HG03469 (cell line): ENCODE measurements at regions not wholly inside any gene's neighbourhood (a gene's known extent, or its start where the extent isn't known, plus 50 kb on each side); places are given as distances from the start of the nearest gene placed in this dataset.
"Not testable (repeated sequence)": the region's sequence is repeated elsewhere in the genome, so short reads cannot be mapped to it uniquely, and the experiment has no call there.

ENCODE experiments used
- ATAC-seq: cut with Tn5 transposase; IDR thresholded peaks from one replicate; pipeline ENCODE4 v1.9.1; 2021; ENCODE audit warnings: mild to moderate bottlenecking, moderate library complexity, moderate number of reproducible peaks; ENCODE audit not compliant: unreplicated experiment

- ATAC-seq: no peak
These were observed 164.4 kb upstream of the POF1B start for GRCh38 chrX:85543866-85544265.

DNA sequence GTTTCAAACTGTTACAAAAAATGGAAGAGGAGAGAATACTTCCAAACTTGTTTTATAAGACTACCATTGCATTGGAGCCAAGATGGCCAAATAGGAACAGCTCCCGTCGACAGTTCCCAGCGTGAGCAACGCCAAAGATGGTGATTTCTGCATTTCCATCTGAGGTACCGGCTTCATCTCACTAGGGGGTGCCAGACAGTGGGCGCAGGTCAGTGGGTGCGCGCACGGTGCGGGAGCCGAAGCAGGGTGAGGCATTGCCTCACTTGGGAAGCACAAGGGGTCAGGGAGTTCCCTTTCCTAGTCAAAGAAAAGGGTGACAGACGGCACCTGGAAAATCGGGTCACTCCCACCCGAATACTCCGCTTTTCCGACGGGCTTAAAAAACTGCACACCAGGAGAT is 149.7 kb upstream of the POF1B start:
- not testable (repeated sequence) for ATAC-seq

DNA sequence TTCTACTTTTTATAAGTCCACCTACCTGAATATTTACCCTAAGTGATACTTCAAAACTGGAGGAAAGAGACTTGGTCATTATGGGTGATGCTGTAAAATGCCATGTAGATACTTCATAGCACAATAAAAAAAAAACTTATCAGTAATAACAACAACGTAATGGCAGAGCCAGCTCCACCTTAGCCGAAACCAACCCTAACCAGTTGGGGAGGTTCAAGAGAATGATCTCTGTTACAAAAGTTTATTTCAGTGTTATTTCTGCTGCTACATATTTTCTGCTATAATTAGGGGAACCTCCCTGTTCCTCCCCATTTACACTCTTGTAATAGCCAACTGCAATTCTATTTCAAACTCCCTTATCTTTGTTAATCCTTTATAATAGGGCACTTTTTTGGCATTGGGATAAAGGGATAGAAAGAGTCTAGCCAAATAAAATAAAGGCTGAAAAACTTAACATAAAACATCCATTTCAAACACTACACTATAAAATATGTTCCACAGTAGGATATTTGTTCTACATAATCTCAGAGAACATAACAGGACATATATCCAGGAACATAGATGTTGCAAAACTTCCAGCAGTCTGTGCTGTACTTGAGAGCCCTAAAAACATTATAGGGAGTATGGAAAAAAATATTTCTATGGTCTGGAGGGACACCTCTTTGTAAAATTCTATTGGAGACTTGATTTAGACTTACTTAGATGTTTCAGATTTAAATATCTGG is 138.7 kb upstream of the POF1B start:
- ATAC-seq: no peak

DNA sequence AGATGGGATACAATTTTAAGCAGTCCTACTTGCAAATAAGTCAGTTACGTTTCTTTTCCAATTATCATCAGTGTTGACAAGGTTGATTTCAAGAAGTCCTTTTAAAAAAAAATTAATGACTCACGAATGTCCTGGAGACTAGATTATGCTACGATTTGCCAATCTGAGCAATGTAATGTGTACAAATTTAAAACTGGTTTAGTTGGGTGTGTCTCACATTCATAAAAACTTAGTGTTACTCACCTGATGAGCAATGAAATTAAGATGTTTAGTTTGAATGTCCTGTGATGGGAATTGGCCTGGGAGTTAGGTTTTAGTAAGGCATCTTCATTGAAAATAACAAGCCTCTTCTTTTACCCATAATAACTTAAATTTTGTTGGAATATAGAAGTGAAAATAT is 136.7 kb upstream of the POF1B start:
- no peak for ATAC-seq

GRCh38 chrX:85506871-85507270 is 127.4 kb upstream of the POF1B start:
- no peak for ATAC-seq

- ATAC-seq: no peak
These were observed 126.3 kb upstream of the POF1B start for GRCh38 chrX:85505801-85506200.

DNA sequence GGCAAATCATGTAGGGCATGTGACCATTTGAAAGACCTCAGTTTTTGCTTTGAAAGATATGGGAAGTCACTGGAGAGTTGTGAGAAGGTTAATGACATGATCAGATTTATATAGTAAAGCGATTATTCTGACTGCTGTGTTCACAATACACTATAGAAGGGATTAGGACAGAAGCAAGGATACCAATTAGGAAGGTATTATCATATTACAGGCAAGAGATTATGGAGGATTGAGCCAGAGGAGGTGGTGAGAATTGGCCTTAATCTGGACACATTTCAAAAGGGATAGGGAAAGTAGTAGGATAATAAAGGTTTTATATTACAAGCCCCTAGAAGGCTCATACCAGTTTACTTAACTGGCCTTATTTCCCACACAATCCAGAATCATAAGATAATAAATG is 124.9 kb upstream of the POF1B start:
- no peak for ATAC-seq

DNA sequence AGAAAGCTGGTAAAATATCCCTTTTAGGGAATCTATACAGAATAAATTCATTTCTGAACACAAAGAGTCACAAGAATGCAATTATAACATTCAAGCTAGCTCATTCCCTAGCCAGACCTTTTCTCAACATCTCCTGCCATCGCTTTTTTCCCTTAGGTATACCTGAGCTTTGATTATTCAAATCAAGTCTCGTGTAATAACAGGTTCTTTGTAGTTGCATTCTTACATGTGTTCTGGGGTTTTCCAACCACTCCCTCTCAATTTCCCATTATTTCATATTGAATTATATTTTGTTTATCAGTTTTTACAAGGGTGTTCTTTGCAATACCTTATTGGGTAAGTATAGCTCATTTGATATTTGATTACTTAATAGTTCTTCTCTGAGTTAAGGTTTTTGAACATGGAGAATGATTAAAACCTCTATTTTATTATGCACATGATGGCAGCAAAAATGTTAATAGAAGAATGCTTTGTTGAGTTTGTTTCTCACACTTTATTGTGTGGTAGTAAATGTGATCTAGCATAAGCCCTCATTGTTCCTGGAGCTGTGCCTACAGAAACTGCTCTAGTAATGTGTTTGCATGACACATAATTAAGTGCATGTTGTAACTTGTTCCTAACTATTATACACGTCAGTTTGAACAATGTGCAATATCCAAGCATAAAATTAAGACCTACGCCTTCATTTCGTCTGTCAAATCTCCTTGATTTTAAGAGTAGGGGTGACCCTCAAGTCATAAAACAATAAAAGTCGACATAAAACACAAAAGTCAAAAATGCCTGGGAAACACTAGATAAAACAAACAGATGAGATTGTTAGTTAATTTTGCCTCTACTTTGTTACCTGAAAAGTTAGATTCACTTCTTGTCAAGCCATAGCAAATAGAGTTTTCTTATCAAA is 124.0 kb upstream of the POF1B start:
- no peak for ATAC-seq

- ATAC-seq: no peak
These were observed 121.9 kb upstream of the POF1B start for GRCh38 chrX:85501349-85501748.

DNA sequence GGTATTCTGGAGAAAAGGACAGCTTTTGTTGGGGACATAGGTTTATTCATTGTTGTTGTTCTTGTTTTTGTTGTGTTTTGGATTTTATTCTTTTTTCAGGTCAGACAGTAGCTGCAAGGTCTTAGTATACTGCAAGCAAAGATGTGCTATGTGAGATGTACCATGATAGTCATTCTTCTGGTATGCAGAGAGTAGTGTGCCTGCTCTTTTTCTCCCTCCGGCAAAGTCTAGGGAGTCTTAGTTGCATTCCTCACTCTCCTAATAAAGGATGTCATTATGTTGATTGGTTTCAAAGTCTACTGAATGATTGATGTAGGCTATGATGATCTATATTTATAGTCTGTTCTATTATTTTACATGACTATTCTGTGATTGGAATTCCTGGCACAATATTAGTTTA is 119.9 kb upstream of the POF1B start:
- ATAC-seq: no peak

DNA sequence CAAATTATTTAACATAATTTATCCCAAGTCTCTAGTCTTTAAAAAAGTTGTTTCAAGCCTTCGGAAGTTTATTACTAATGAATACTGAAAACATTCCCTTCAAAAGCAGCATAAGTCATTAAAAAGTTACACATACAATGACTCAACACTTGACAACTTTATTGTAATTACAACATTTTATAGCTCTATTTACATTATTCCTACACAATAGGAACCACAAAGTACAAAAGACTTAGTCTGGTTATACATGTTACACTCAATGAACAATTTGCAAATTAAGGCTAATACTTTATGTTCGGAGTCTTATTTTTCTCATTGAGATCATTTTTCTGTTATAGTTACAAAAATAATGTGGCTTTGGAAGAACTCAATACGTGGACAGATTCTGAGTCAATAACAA is 114.4 kb upstream of the POF1B start:
- no peak for ATAC-seq

- ATAC-seq: no peak
These were observed 74.8 kb upstream of the POF1B start for GRCh38 chrX:85454295-85454694.

- ATAC-seq: no peak
These were observed 65.1 kb upstream of the POF1B start for GRCh38 chrX:85444613-85445012.
